Stimulated activated CD4-positive, alpha-beta T cell treated with anti-CD3 and anti-CD28 coated beads, TNF-alpha, amount 100 ng/mL, for 4 hours (primary cell): ENCODE measurements at regions not wholly inside any gene's neighbourhood (a gene's known extent, or its start where the extent isn't known, plus 50 kb on each side); places are given as distances from the start of the nearest gene placed in this dataset.
"Not testable (repeated sequence)": the region's sequence is repeated elsewhere in the genome, so short reads cannot be mapped to it uniquely, and the experiment has no call there.

ENCODE experiments used
- DNase-seq, 3 experiments: peaks; one replicate each; pipeline ENCODE4 v3.0.0-alpha.2; 2020; ENCODE audit warnings: low read depth in 3 of 3

DNA sequence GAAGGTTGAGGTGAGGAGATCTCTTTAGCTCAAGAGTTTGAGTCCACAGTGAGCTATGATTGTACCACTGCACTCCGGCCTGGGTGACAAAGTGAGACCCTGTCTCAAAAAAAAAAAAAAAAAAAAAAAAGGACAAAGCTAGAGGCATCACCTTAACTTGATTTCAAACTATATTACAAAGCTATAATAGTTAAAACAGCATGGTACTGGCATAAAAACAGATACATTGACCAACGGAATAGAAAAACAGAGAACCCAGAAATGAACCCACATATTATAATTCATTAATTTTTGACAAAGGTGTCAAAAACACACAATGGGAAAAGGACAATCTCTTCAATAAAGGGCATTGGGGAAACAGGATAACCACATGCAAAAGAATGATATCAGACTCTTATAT, 50.8 kb upstream of the MBOAT1 start:
- DNase-seq, result no peak

- DNase-seq, result no peak
Observed at GRCh38 chr6:20265842-20266241, 53.6 kb upstream of the MBOAT1 start.

- no peak for DNase-seq
Observed at GRCh38 chr6:20266851-20267608, 54.8 kb upstream of the MBOAT1 start.

- no peak for DNase-seq
Observed at GRCh38 chr6:20269181-20269580, 56.9 kb upstream of the MBOAT1 start.

GRCh38 chr6:20271818-20272217, 59.5 kb upstream of the MBOAT1 start:
- no peak for DNase-seq

- DNase-seq, result no peak
Observed at GRCh38 chr6:20274137-20274536, 61.9 kb upstream of the MBOAT1 start.

GRCh38 chr6:20275837-20276236, 63.6 kb upstream of the MBOAT1 start:
- DNase-seq, result not testable (repeated sequence)

- DNase-seq, result not testable (repeated sequence)
Observed at GRCh38 chr6:20277724-20278123, 65.5 kb upstream of the MBOAT1 start.

GRCh38 chr6:20279051-20279450, 66.8 kb upstream of the MBOAT1 start:
- DNase-seq, result no peak

- no peak for DNase-seq
Observed at GRCh38 chr6:20279608-20280287, 67.5 kb upstream of the MBOAT1 start.

DNA sequence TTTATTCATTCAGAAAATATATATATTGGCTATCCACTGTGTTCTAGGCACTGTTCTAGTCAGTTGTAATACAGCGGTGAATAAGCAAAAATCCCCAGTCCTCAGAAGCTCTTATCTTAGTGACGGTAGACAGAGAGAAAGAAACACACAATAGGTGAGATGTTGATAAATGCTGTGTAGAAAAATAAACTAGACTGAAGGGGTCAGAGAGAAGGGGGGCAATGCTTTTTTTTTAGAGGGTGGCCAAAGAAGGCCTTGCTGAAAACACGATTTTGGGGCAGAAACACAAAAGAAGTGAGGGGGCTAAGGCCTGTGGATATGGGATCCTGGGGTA, 68.0 kb upstream of the MBOAT1 start:
- no peak for DNase-seq

GRCh38 chr6:20284672-20285071, 72.4 kb upstream of the MBOAT1 start:
- DNase-seq, result no peak

- DNase-seq, result no peak
Observed at GRCh38 chr6:20286968-20287565, 74.8 kb upstream of the MBOAT1 start.

DNA sequence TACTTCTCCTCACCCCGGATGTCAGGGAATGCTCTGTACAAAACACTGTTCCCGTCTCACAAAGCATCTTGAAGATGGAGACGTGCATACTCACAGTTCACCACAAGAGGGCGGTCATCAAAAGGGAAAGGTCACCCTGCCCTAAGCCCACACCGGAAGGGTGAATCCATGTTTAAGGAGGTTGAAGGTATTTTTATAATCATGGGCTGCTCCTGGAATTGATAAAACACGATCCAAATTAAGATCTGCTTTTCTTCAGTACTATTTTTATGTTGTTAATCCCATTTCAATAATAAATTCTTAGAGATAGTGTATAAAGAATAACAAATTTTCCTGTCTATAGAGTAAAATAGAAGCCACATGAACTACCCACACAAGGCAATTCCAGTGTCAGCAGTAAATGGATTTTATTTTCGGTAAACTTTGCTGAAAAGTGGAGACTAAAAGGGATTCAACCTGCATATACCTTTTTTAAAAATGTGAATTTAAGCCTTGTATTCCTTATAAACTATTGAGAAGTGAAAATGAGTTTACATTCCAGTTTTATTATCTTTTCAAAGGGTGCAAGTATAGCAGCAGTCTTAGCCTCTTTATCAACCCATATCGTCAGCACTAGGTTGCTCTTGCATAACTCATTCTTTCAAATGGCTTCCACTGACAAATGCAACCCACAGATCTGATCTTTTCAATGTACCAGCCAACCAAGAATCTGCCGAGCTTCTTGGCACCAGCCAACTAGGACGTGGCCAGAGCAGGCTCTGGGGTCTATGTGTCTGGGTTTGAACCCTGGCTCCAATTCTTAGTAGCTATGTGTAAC, 79.7 kb upstream of the MBOAT1 start:
- peak; percentile 52 to 70 (median 53) for DNase-seq

GRCh38 chr6:20292905-20293304, 80.6 kb upstream of the MBOAT1 start:
- DNase-seq, result no peak

GRCh38 chr6:20301256-20301655, 89.0 kb upstream of the MBOAT1 start:
- no peak for DNase-seq

GRCh38 chr6:20302168-20302567, 89.9 kb upstream of the MBOAT1 start:
- no peak for DNase-seq

GRCh38 chr6:20302702-20303251, 90.5 kb upstream of the MBOAT1 start:
- DNase-seq, result no peak

- DNase-seq, result no peak
Observed at GRCh38 chr6:20306491-20306890, 94.2 kb upstream of the MBOAT1 start.

GRCh38 chr6:20309186-20309585, 92.5 kb upstream of the E2F3 start:
- no peak for DNase-seq

GRCh38 chr6:20310185-20310584, 91.5 kb upstream of the E2F3 start:
- DNase-seq, result no peak

GRCh38 chr6:20312606-20313005, 89.1 kb upstream of the E2F3 start:
- DNase-seq, result no peak
